Memory B cell (primary cell): ENCODE measurements at regions not wholly inside any gene's neighbourhood (a gene's known extent, or its start where the extent isn't known, plus 50 kb on each side); places are given as distances from the start of the nearest gene placed in this dataset.
"Not testable (repeated sequence)": the region's sequence is repeated elsewhere in the genome, so short reads cannot be mapped to it uniquely, and the experiment has no call there.

Experiments used
- ATAC-seq: fragments of 150-1000 bp; cut with Tn5 transposase; 2 replicates; pipeline ENCODE4 v1.10.0; 2021; ENCODE audit warnings: low read depth, mild to moderate bottlenecking, moderate library complexity
- DNase-seq, 2 donors: peaks; one replicate each; pipeline ENCODE4 v3.0.0; 2022; ENCODE audit warnings: low spot score in 2 of 2
- H3K27ac Mint-ChIP-seq: one replicate; pipeline ENCODE4 v1.8.0; 2022; ENCODE audit warnings: mild to moderate bottlenecking, moderate library complexity, mixed read lengths
- H3K27me3 Mint-ChIP-seq: one replicate; pipeline ENCODE4 v1.8.0; 2022; ENCODE audit warnings: mixed read lengths
- H3K36me3 Mint-ChIP-seq: one replicate; pipeline ENCODE4 v1.8.0; 2022; ENCODE audit warnings: mild to moderate bottlenecking, mixed read lengths
- H3K4me1 Mint-ChIP-seq: one replicate; pipeline ENCODE4 v1.8.0; 2022; ENCODE audit warnings: mixed read lengths
- H3K4me3 Mint-ChIP-seq: one replicate; pipeline ENCODE4 v1.8.0; 2022; ENCODE audit warnings: mild to moderate bottlenecking, moderate library complexity, mixed read lengths
- H3K9me3 Mint-ChIP-seq: one replicate; pipeline ENCODE4 v1.8.0; 2022; ENCODE audit warnings: mixed read lengths

- peaks cover 2% of the 10 kb centered on the region for H3K36me3 Mint-ChIP-seq
- H3K27me3 Mint-ChIP-seq, result peaks cover 4% of the 10 kb centered on the region
- H3K4me3 Mint-ChIP-seq, result no peak overlapping the region
- no peak for DNase-seq
- no peaks in the 10 kb centered on the region for H3K4me1 Mint-ChIP-seq
- no peak overlapping the region for H3K27ac Mint-ChIP-seq
- peaks cover 7% of the 10 kb centered on the region for H3K9me3 Mint-ChIP-seq
- ATAC-seq, result no peak
Observed at GRCh38 chr4:104616401-104616820, 121.7 kb upstream of the CXXC4 start.

GRCh38 chr4:104625706-104626105 is 131.0 kb upstream of the CXXC4 start:
- Mint-ChIP-seq H3K4me1 (no peaks in the 10 kb centered on the region), H3K36me3 (no peaks in the 10 kb centered on the region), H3K27me3 (peaks cover 2% of the 10 kb centered on the region), H3K27ac (no peak overlapping the region), H3K9me3 (no peaks in the 10 kb centered on the region), H3K4me3 (no peak overlapping the region)
- ATAC-seq (no peak), DNase-seq (no peak)

GRCh38 chr4:104629601-104630000 is 134.9 kb upstream of the CXXC4 start:
- no peak for ATAC-seq
- Mint-ChIP-seq H3K4me3 (no peak overlapping the region), H3K27me3 (peaks cover 2% of the 10 kb centered on the region), H3K27ac (no peak overlapping the region), H3K4me1 (no peaks in the 10 kb centered on the region), H3K36me3 (no peaks in the 10 kb centered on the region), H3K9me3 (no peaks in the 10 kb centered on the region)
- DNase-seq, result no peak

GRCh38 chr4:104630272-104630671 is 135.6 kb upstream of the CXXC4 start:
- no peaks in the 10 kb centered on the region for H3K36me3 Mint-ChIP-seq
- DNase-seq (no peak), ATAC-seq (no peak)
- no peaks in the 10 kb centered on the region for H3K4me1 Mint-ChIP-seq
- no peak overlapping the region for H3K27ac Mint-ChIP-seq
- no peaks in the 10 kb centered on the region for H3K9me3 Mint-ChIP-seq
- peaks cover 2% of the 10 kb centered on the region for H3K27me3 Mint-ChIP-seq
- H3K4me3 Mint-ChIP-seq, result no peak overlapping the region

- H3K27ac Mint-ChIP-seq, result no peak overlapping the region
- no peaks in the 10 kb centered on the region for H3K36me3 Mint-ChIP-seq
- no peaks in the 10 kb centered on the region for H3K9me3 Mint-ChIP-seq
- peaks cover 2% of the 10 kb centered on the region for H3K4me1 Mint-ChIP-seq
- H3K27me3 Mint-ChIP-seq, result peaks cover 2% of the 10 kb centered on the region
- no peak overlapping the region for H3K4me3 Mint-ChIP-seq
- no peak for ATAC-seq
- DNase-seq, result no peak
Observed at GRCh38 chr4:104631000-104631399, 136.3 kb upstream of the CXXC4 start.

- H3K9me3 Mint-ChIP-seq, result no peaks in the 10 kb centered on the region
- DNase-seq, result no peak
- H3K4me3 Mint-ChIP-seq, result no peak overlapping the region
- H3K27ac Mint-ChIP-seq, result no peak overlapping the region
- H3K36me3 Mint-ChIP-seq, result no peaks in the 10 kb centered on the region
- no peaks in the 10 kb centered on the region for H3K4me1 Mint-ChIP-seq
- peaks cover 2% of the 10 kb centered on the region for H3K27me3 Mint-ChIP-seq
- no peak for ATAC-seq
Observed at GRCh38 chr4:104641418-104641817, 146.7 kb upstream of the CXXC4 start.

GRCh38 chr4:104642521-104642920 is 147.8 kb upstream of the CXXC4 start:
- H3K27ac Mint-ChIP-seq, result no peak overlapping the region
- H3K36me3 Mint-ChIP-seq, result no peaks in the 10 kb centered on the region
- peaks cover 2% of the 10 kb centered on the region for H3K9me3 Mint-ChIP-seq
- H3K4me1 Mint-ChIP-seq, result no peaks in the 10 kb centered on the region
- DNase-seq (no peak), ATAC-seq (no peak)
- no peak overlapping the region for H3K4me3 Mint-ChIP-seq
- H3K27me3 Mint-ChIP-seq, result no peaks in the 10 kb centered on the region

GRCh38 chr4:104643805-104644204 is 149.1 kb upstream of the CXXC4 start:
- Mint-ChIP-seq H3K27me3 (no peaks in the 10 kb centered on the region), H3K27ac (no peak overlapping the region), H3K4me1 (no peaks in the 10 kb centered on the region), H3K36me3 (no peaks in the 10 kb centered on the region), H3K9me3 (peaks cover 2% of the 10 kb centered on the region), H3K4me3 (no peak overlapping the region)
- DNase-seq, result no peak
- no peak for ATAC-seq

GRCh38 chr4:104649631-104650030 is 154.9 kb upstream of the CXXC4 start:
- peaks cover 2% of the 10 kb centered on the region for H3K9me3 Mint-ChIP-seq
- no peaks in the 10 kb centered on the region for H3K4me1 Mint-ChIP-seq
- DNase-seq, result no peak
- H3K27ac Mint-ChIP-seq, result no peak overlapping the region
- no peaks in the 10 kb centered on the region for H3K27me3 Mint-ChIP-seq
- no peaks in the 10 kb centered on the region for H3K36me3 Mint-ChIP-seq
- H3K4me3 Mint-ChIP-seq, result no peak overlapping the region
- no peak for ATAC-seq

GRCh38 chr4:104662269-104662668 is 167.6 kb upstream of the CXXC4 start:
- not testable (repeated sequence) for H3K36me3 Mint-ChIP-seq, H3K9me3 Mint-ChIP-seq, H3K27me3 Mint-ChIP-seq, H3K27ac Mint-ChIP-seq, ATAC-seq, H3K4me3 Mint-ChIP-seq, H3K4me1 Mint-ChIP-seq, DNase-seq

- DNase-seq (no peak), ATAC-seq (no peak)
- Mint-ChIP-seq H3K4me3 (no peak overlapping the region), H3K27ac (no peak overlapping the region), H3K36me3 (no peaks in the 10 kb centered on the region), H3K4me1 (no peaks in the 10 kb centered on the region), H3K9me3 (no peaks in the 10 kb centered on the region), H3K27me3 (peaks cover 2% of the 10 kb centered on the region)
Observed at GRCh38 chr4:104677116-104677515, 182.4 kb upstream of the CXXC4 start.

- no peak overlapping the region for H3K4me3 Mint-ChIP-seq
- peaks cover 1% of the 10 kb centered on the region for H3K36me3 Mint-ChIP-seq
- H3K27me3 Mint-ChIP-seq, result peaks cover 2% of the 10 kb centered on the region
- peaks cover 4% of the 10 kb centered on the region for H3K9me3 Mint-ChIP-seq
- no peak overlapping the region for H3K27ac Mint-ChIP-seq
- no peaks in the 10 kb centered on the region for H3K4me1 Mint-ChIP-seq
- no peak for DNase-seq
- ATAC-seq, result no peak
Observed at GRCh38 chr4:104682311-104682710, 187.6 kb upstream of the CXXC4 start.

GRCh38 chr4:104693601-104694201 is 199.0 kb upstream of the CXXC4 start:
- peak; percentile 51 for ATAC-seq
- Mint-ChIP-seq H3K36me3 (no peaks in the 10 kb centered on the region), H3K27ac (no peak overlapping the region), H3K4me3 (no peak overlapping the region), H3K4me1 (no peaks in the 10 kb centered on the region), H3K27me3 (peaks cover 6% of the 10 kb centered on the region), H3K9me3 (no peaks in the 10 kb centered on the region)
- peak in 1 of 2 donors; percentile 11 for DNase-seq

GRCh38 chr4:104716584-104716983 is 221.9 kb upstream of the CXXC4 start:
- no peak overlapping the region for H3K27ac Mint-ChIP-seq
- no peaks in the 10 kb centered on the region for H3K4me1 Mint-ChIP-seq
- no peak for ATAC-seq
- H3K36me3 Mint-ChIP-seq, result no peaks in the 10 kb centered on the region
- DNase-seq, result no peak
- no peak overlapping the region for H3K4me3 Mint-ChIP-seq
- H3K27me3 Mint-ChIP-seq, result peaks cover 1% of the 10 kb centered on the region
- no peaks in the 10 kb centered on the region for H3K9me3 Mint-ChIP-seq

GRCh38 chr4:104719539-104720230 is 225.0 kb upstream of the CXXC4 start:
- DNase-seq (no peak), ATAC-seq (no peak)
- no peaks in the 10 kb centered on the region for H3K36me3 Mint-ChIP-seq
- no peaks in the 10 kb centered on the region for H3K27me3 Mint-ChIP-seq
- H3K27ac Mint-ChIP-seq, result no peak overlapping the region
- no peaks in the 10 kb centered on the region for H3K9me3 Mint-ChIP-seq
- no peaks in the 10 kb centered on the region for H3K4me1 Mint-ChIP-seq
- no peak overlapping the region for H3K4me3 Mint-ChIP-seq
